ENCODE measurements at regions not wholly inside any gene's neighbourhood (a gene's known extent, or its start where the extent isn't known, plus 50 kb on each side); places are given as distances from the start of the nearest gene placed in this dataset.

DNA sequence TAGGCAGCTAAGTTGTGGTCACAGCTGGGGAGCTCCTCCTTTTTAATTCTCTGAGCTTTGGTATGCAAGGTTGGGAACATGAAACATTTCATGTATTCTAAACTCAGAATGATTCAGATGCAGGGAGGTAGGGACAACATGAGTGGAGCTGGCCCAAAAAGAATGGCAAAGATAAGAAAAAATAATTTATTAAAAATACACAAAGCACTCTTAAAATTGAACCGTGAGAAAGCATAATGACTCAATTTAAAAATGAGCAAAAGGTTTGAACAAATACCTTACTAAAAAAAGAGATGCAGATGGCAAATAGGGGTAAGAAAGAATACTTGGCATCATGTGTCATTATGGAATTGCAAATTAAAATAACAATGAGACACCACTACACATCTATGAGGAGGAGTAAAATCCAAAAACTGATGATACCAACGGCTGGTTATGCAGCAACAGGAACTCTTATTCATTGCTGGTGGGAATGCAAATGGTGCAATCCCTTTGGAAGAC lies 175.6 kb upstream of the IRX3 start:
- Mint-ChIP-seq H3K9me3 (peaks cover 6% of the 10 kb centered on the region), H3K27ac (no peak overlapping the region), H3K4me3 (no peak overlapping the region), H3K4me1 (no peaks in the 10 kb centered on the region), H3K27me3 (no peaks in the 10 kb centered on the region), H3K36me3 (no peaks in the 10 kb centered on the region)
- CTCF ChIA-PET = no interaction called here
- no peak for DNase-seq

DNA sequence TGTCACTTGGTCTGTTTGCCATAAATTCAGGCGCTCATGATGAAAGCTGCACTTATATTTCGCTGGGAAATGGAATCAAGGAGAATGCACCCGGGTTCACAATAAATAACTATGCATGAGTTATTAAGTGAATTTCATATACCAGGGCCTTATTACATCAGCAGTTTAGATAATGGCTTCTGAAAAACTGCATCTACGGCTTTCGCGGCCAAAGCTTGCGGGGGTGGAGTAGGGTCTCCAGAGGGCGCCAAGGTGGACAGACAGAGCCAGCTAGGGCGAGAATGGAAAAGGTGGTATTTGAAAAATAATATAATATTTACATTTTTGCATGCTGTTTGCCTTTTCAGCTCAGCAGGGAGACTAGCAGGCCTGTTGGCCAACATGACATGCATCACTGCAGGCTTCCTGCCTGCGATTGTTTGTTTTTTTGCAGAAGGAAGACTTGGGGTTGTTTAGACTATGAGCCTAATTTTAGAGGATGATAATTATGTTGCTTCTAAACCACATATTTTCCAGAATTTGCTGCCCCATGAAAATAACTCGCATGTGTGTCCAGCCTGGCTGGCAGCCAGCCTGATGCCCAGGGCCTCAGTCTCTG lies 173.8 kb upstream of the IRX3 start:
- H3K27me3 Mint-ChIP-seq = no peaks in the 10 kb centered on the region
- H3K27ac Mint-ChIP-seq = no peak overlapping the region
- CTCF ChIA-PET = no interaction called here
- H3K4me1 Mint-ChIP-seq = no peaks in the 10 kb centered on the region
- DNase-seq = no peak
- H3K9me3 Mint-ChIP-seq = peaks cover 4% of the 10 kb centered on the region
- no peak overlapping the region for H3K4me3 Mint-ChIP-seq
- no peaks in the 10 kb centered on the region for H3K36me3 Mint-ChIP-seq

DNA sequence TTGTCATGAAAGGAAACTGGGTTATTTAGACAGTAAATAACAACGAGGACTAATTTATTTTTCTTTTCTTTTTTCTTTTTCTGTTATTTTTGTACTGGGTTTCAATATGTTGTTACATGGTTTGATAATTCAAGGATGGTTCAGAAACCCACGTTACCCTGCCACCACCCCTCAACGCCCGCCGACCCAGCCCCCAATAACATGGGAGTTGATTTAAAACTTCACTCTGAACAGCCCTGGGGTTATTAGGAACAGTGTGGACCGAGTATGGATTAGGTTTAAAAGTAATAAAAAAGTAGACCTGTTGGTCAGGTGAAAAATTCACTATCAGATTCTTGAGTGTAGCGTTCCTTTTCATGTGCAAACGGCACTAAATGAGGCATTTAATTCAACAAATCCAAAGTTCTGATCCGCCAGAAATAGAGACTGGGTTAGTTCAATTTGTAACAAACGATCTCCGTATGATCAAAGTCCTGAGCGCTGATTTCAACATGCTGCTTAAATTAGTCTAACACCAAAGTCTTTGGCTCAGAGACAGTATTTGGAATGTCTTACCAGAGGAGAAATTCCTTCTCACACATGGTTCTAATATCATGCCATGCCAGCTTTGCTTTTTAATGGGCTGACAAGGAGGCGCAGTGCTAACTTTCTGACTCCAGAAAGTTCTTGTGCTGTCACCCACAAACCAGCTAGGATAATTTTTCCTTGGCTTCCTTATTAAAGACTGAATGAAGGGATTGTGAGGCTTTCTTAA lies 173.1 kb upstream of the IRX3 start:
- no peak overlapping the region for H3K4me3 Mint-ChIP-seq
- H3K27ac Mint-ChIP-seq = no peak overlapping the region
- CTCF ChIA-PET = no interaction called here
- peaks cover 2% of the 10 kb centered on the region for H3K4me1 Mint-ChIP-seq
- peaks cover 2% of the 10 kb centered on the region for H3K9me3 Mint-ChIP-seq
- DNase-seq = no peak
- no peaks in the 10 kb centered on the region for H3K27me3 Mint-ChIP-seq
- H3K36me3 Mint-ChIP-seq = no peaks in the 10 kb centered on the region

DNA sequence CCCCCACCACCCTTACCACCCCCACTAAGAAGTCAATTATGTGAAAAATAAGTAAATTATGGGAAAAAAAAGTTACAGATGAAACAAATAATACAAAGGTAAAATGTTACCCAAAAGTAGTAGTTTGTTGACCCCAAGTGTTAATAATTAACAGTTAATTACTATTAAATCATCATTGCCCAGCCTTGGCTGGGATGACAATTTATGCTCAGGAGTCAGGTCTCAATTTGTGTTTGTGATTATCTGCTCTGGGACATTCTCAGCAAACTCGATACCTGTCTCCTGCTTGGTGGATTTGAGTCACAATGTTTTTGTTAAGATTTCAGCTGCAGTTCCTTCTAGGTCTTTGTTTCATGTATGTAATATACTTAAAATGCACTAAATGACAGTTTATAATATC lies 172.3 kb upstream of the IRX3 start:
- Mint-ChIP-seq H3K27ac (no peak overlapping the region), H3K4me1 (peaks cover 6% of the 10 kb centered on the region), H3K27me3 (no peaks in the 10 kb centered on the region), H3K4me3 (no peak overlapping the region), H3K36me3 (no peaks in the 10 kb centered on the region), H3K9me3 (no peaks in the 10 kb centered on the region)
- DNase-seq = no peak
- CTCF ChIA-PET = no interaction called here

GRCh38 chr16:54456291-54456690 lies 169.7 kb upstream of the IRX3 start:
- CTCF ChIA-PET = no interaction called here
- no peak overlapping the region for H3K4me3 Mint-ChIP-seq
- H3K27ac Mint-ChIP-seq = no peak overlapping the region
- no peaks in the 10 kb centered on the region for H3K27me3 Mint-ChIP-seq
- no peaks in the 10 kb centered on the region for H3K36me3 Mint-ChIP-seq
- peaks cover 7% of the 10 kb centered on the region for H3K4me1 Mint-ChIP-seq
- H3K9me3 Mint-ChIP-seq = no peaks in the 10 kb centered on the region
- no peak for DNase-seq

DNA sequence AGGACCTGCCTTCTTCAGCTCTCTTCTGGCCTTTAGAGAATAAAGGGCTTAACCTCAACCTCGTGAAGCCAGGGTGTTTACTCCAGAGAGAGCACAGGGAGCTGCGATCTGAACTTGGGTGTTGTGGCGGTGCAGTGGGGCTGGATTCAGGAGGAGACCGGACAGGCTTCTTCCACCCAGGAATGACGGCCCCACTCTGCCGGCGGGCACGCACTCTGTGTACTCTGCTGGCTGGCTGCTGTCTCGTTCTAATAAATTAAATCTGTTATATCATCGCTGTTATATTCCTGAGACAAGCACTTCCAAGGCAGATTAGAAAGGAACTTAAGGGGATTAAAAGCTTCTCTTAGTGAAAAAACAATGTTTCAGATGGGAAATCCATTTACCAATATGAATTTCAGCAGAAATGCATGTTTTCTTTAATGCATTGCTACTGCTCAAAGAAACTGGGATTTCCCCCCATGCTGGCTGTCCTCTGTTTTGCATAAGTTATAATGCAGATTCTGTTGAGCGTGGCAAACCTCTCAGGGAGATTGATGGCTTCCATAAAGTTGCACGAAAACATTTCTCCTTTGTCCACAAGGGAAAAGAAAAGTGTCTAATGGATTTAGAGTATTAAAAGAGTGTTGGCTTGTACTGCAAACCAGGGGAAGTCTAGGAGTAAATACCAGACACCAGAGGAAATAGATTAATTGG lies 168.6 kb upstream of the IRX3 start:
- no peaks in the 10 kb centered on the region for H3K36me3 Mint-ChIP-seq

GRCh38 chr16:54454616-54455015 lies 168.0 kb upstream of the IRX3 start:
- H3K4me1 Mint-ChIP-seq = peaks cover 7% of the 10 kb centered on the region
- DNase-seq = no peak
- no peak overlapping the region for H3K4me3 Mint-ChIP-seq
- no peak overlapping the region for H3K27ac Mint-ChIP-seq
- CTCF ChIA-PET = no interaction called here
- no peaks in the 10 kb centered on the region for H3K9me3 Mint-ChIP-seq
- H3K27me3 Mint-ChIP-seq = no peaks in the 10 kb centered on the region
- H3K36me3 Mint-ChIP-seq = no peaks in the 10 kb centered on the region

More for the DNA sequence above, 168.6 kb upstream of the IRX3 start:
- Mint-ChIP-seq H3K27me3 (no peaks in the 10 kb centered on the region), H3K4me3 (no peak overlapping the region), H3K4me1 (peaks cover 7% of the 10 kb centered on the region), H3K27ac (no peak overlapping the region), H3K9me3 (no peaks in the 10 kb centered on the region)
- DNase-seq = no peak
- CTCF ChIA-PET = no interaction called here

DNA sequence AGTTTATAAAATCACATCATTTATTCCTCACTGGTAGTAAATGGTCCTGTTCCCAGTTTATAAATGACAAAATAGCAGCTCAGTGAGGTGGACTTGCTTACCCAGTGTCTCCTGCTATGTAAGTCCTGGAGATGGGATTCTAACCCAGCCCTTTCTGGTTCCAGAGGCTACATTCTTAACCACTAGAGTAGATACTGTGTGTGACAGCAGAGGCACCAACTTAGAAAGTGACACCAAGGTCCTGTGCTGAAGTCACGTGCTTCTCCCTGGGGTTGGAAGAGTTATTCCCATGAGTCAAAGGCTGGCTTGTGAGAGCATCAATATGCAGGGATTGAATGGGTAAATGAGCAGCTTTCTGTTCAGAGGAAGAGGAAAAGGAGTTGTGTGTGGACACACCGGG lies 167.3 kb upstream of the IRX3 start:
- CTCF ChIA-PET = no interaction called here
- DNase-seq = no peak
- no peaks in the 10 kb centered on the region for H3K27me3 Mint-ChIP-seq
- H3K36me3 Mint-ChIP-seq = no peaks in the 10 kb centered on the region
- no peak overlapping the region for H3K4me3 Mint-ChIP-seq
- H3K27ac Mint-ChIP-seq = no peak overlapping the region
- H3K9me3 Mint-ChIP-seq = no peaks in the 10 kb centered on the region
- peaks cover 7% of the 10 kb centered on the region for H3K4me1 Mint-ChIP-seq

DNA sequence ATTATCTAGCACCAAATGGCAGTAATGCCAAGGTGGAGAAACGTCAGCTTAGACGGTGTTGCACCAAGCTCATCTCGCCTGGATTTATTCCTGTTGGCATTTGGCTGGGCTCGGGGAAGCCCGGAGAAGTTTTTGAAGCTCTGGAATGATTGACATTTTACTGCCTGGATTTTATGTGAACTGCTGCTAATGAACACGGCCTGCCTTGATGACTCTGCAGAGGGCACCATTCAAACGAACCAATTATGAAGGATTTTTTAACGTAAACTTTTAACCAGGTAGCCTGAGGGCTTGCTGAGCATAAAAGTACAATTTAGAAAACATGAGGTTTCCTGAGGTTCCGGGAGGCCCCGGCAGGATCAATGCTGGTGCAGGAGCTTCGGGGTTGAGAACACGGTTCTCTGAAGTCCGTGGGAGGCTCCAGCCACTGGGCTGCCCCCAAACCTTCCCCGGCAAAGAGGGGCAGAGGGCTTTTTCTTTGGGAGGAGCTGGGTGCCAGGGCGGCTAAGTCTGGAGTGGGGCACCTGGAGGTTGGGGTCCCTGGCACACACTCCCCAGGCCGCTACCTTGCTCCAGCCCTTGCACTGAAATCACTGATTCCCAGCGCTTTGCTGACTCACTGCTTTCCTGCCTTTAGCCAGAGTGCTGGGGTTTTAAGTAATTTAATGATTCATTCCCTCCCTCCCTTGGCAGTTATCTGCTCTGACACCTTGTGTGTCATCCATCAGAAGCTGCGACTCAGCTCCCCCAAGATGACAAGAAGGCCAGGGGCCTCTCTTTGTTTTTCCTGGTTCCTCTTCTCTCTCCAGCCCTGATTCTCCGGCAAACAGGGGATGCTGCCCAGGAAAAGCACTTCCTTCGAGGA lies 161.2 kb upstream of the IRX3 start:
- Mint-ChIP-seq H3K27me3 (peaks cover 4% of the 10 kb centered on the region), H3K27ac (no peak overlapping the region), H3K4me1 (no peaks in the 10 kb centered on the region), H3K9me3 (no peaks in the 10 kb centered on the region), H3K4me3 (no peak overlapping the region), H3K36me3 (no peaks in the 10 kb centered on the region)
- DNase-seq = no peak
- CTCF ChIA-PET = no interaction called here

- Mint-ChIP-seq H3K27me3 (peaks cover 4% of the 10 kb centered on the region), H3K4me3 (no peak overlapping the region)
These were observed 160.1 kb upstream of the IRX3 start for GRCh38 chr16:54446639-54447038.

DNA sequence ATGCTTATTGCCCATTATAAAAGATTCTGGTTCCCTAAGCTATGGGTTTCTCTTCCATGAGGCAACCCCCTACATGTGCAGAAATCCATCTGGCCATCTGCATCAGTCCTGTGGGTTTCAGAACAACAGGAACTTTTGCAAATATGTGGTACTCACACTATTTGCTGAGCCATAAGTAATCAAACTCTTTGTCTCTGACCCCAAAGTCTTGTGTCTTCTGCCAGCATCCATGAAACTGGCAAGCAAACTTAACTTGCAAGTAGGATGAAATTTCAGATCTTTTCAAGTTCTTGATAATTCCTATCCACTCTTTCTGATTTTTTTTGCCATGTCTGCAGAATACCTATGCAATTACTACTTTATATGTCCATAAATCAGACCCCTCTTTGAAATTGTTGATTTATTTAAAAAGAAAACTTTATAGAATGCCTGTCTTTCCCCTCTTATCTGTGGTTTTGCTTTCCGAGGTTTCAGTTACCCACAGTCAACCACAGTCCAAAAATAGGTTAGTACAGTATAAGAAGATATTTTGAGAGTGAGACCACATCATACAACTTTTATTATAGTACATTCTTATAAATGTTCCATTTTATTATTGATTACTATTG lies 158.4 kb upstream of the IRX3 start:
- no peaks in the 10 kb centered on the region for H3K4me1 Mint-ChIP-seq
- DNase-seq = no peak
- H3K9me3 Mint-ChIP-seq = no peaks in the 10 kb centered on the region
- CTCF ChIA-PET = no interaction called here
- no peak overlapping the region for H3K27ac Mint-ChIP-seq
- no peak overlapping the region for H3K4me3 Mint-ChIP-seq
- peaks cover 4% of the 10 kb centered on the region for H3K27me3 Mint-ChIP-seq
- H3K36me3 Mint-ChIP-seq = no peaks in the 10 kb centered on the region

More at GRCh38 chr16:54446639-54447038, 160.1 kb upstream of the IRX3 start:
- CTCF ChIA-PET = no interaction called here
- Mint-ChIP-seq H3K36me3 (no peaks in the 10 kb centered on the region), H3K9me3 (no peaks in the 10 kb centered on the region), H3K4me1 (no peaks in the 10 kb centered on the region), H3K27ac (no peak overlapping the region)
- DNase-seq = no peak

- H3K9me3 Mint-ChIP-seq = peaks cover under 1% of the 10 kb centered on the region
- H3K4me3 Mint-ChIP-seq = no peak overlapping the region
- no peak overlapping the region for H3K27ac Mint-ChIP-seq
- H3K27me3 Mint-ChIP-seq = peaks cover 4% of the 10 kb centered on the region
- DNase-seq = no peak
- CTCF ChIA-PET = interaction anchor here (0.5 kb wide), 1 partner anchor 785 kb away, joined by 3 read pairs; no protein-coding TSS in a partner anchor
- H3K36me3 Mint-ChIP-seq = no peaks in the 10 kb centered on the region
- H3K4me1 Mint-ChIP-seq = no peaks in the 10 kb centered on the region
These were observed 157.3 kb upstream of the IRX3 start for GRCh38 chr16:54443839-54444238.

- H3K27ac Mint-ChIP-seq = no peak overlapping the region
- H3K27me3 Mint-ChIP-seq = peaks cover 3% of the 10 kb centered on the region
- no peaks in the 10 kb centered on the region for H3K36me3 Mint-ChIP-seq
- CTCF ChIA-PET = no interaction called here
- peaks cover 4% of the 10 kb centered on the region for H3K9me3 Mint-ChIP-seq
- no peaks in the 10 kb centered on the region for H3K4me1 Mint-ChIP-seq
- no peak for DNase-seq
- H3K4me3 Mint-ChIP-seq = no peak overlapping the region
These were observed 156.8 kb upstream of the IRX3 start for GRCh38 chr16:54443352-54443751.

- H3K27me3 Mint-ChIP-seq = no peaks in the 10 kb centered on the region
- H3K27ac Mint-ChIP-seq = no peak overlapping the region
- no peaks in the 10 kb centered on the region for H3K36me3 Mint-ChIP-seq
- H3K4me1 Mint-ChIP-seq = no peaks in the 10 kb centered on the region
- CTCF ChIA-PET = no interaction called here
- no peak for DNase-seq
- peaks cover 4% of the 10 kb centered on the region for H3K9me3 Mint-ChIP-seq
- no peak overlapping the region for H3K4me3 Mint-ChIP-seq
These were observed 156.3 kb upstream of the IRX3 start for GRCh38 chr16:54442864-54443263.

All from activated naive CD4-positive, alpha-beta T cell treated with anti-CD3 and anti-CD28 coated beads, Interleukin-2, amount 10 ng/mL, durations not matched to agents 7 days and 5 days (primary cell).